Neural cell (in vitro differentiated cells): ENCODE measurements at regions not wholly inside any gene's neighbourhood (a gene's known extent, or its start where the extent isn't known, plus 50 kb on each side); places are given as distances from the start of the nearest gene placed in this dataset.

Experiments
- EZH2 ChIP-seq: fragments of 200-600, 300-800 bp; shearing (Covaris generic), sonication (generic); IDR thresholded peaks from 2 replicates; pipeline ENCODE4 v1.6.1; 2014; ENCODE audit warnings: antibody characterized with exemption, low read length, borderline replicate concordance, mild to moderate bottlenecking; ENCODE audit not compliant: insufficient read depth, poor library complexity, severe bottlenecking
- MXI1 ChIP-seq: fragments of 450-650 bp; conservative IDR thresholded peaks from 2 replicates; pipeline ENCODE4 v1.6.1; 2014; ENCODE audit warnings: antibody characterized with exemption, mild to moderate bottlenecking; ENCODE audit not compliant: poor library complexity, severe bottlenecking
- POLR2AphosphoS5 ChIP-seq: IDR thresholded peaks from 2 replicates; pipeline ENCODE4 v1.6.1; 2012
- RAD21 ChIP-seq: fragments of 450-650 bp; conservative IDR thresholded peaks from 2 replicates; pipeline ENCODE4 v1.6.1; 2014; ENCODE audit warnings: antibody characterized with exemption, mild to moderate bottlenecking, moderate library complexity
- SMC3 ChIP-seq: fragments of 450-650 bp; conservative IDR thresholded peaks from 2 replicates; pipeline ENCODE4 v1.6.1; 2014; ENCODE audit warnings: antibody characterized with exemption, mild to moderate bottlenecking, moderate library complexity; ENCODE audit not compliant: poor library complexity
- TAF1 ChIP-seq: IDR thresholded peaks from 2 replicates; pipeline ENCODE4 v1.6.1; 2012; ENCODE audit warnings: low read depth
- TF ChIP-seq, protein P1 (sequence below): fragments of 450-650 bp; IDR thresholded peaks from 2 replicates; pipeline ENCODE4 v1.5.1; 2014; ENCODE audit warnings: antibody characterized with exemption, mild to moderate bottlenecking, moderate library complexity; ENCODE audit not compliant: poor library complexity, severe bottlenecking
- TF ChIP-seq, protein P2 (sequence below): IDR thresholded peaks from 2 replicates; pipeline ENCODE4 v1.6.1; 2012; ENCODE audit warnings: borderline replicate concordance

DNA sequence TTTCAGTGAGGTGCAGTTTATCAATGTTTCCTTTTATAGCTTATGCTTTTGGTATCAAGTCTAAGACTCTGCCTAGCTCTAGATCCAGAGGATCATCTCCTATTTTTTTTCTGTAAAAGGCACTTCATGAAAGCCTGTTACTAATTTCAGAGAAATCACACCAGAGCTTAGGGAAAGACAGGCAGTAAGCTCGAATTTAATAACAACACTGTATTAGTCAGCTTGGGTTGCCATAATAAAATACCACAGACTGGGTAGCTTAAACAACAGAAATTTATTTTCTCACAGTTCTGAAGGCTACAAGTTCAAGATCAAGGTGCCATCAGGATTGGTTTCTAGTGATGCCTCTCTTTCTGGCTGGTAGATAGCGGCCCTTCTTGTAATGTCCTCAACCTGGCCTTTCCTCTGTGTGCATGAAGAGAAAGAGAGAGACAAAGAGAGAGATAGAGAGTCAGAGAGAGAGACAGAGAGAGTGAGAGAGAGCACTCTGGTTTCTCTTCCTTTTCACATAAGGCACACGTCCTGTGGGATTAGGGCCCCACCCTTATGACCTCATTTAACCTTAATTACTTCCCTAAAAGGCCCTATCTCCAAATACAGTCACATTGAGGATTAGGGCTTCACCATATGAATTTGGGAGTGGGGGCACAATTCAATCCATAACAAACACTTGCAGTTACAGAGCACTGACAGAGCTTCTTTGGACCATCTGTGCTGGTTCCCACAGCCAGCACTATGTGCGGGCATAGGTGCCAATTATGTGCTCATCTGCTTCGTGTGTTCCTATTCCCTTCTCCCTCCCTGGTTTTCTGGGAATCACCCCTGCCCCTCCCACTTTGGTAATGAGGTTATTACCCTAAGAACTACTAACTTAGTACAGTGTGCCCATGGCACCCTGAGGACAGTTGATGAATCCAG, 114.8 kb upstream of the MED14 start:
- no peak for TF ChIP-seq MXI1
- TF ChIP-seq, protein P1, sequence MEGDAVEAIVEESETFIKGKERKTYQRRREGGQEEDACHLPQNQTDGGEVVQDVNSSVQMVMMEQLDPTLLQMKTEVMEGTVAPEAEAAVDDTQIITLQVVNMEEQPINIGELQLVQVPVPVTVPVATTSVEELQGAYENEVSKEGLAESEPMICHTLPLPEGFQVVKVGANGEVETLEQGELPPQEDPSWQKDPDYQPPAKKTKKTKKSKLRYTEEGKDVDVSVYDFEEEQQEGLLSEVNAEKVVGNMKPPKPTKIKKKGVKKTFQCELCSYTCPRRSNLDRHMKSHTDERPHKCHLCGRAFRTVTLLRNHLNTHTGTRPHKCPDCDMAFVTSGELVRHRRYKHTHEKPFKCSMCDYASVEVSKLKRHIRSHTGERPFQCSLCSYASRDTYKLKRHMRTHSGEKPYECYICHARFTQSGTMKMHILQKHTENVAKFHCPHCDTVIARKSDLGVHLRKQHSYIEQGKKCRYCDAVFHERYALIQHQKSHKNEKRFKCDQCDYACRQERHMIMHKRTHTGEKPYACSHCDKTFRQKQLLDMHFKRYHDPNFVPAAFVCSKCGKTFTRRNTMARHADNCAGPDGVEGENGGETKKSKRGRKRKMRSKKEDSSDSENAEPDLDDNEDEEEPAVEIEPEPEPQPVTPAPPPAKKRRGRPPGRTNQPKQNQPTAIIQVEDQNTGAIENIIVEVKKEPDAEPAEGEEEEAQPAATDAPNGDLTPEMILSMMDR: no peak
- no peak for TF ChIP-seq POLR2AphosphoS5
- TF ChIP-seq, protein P2, sequence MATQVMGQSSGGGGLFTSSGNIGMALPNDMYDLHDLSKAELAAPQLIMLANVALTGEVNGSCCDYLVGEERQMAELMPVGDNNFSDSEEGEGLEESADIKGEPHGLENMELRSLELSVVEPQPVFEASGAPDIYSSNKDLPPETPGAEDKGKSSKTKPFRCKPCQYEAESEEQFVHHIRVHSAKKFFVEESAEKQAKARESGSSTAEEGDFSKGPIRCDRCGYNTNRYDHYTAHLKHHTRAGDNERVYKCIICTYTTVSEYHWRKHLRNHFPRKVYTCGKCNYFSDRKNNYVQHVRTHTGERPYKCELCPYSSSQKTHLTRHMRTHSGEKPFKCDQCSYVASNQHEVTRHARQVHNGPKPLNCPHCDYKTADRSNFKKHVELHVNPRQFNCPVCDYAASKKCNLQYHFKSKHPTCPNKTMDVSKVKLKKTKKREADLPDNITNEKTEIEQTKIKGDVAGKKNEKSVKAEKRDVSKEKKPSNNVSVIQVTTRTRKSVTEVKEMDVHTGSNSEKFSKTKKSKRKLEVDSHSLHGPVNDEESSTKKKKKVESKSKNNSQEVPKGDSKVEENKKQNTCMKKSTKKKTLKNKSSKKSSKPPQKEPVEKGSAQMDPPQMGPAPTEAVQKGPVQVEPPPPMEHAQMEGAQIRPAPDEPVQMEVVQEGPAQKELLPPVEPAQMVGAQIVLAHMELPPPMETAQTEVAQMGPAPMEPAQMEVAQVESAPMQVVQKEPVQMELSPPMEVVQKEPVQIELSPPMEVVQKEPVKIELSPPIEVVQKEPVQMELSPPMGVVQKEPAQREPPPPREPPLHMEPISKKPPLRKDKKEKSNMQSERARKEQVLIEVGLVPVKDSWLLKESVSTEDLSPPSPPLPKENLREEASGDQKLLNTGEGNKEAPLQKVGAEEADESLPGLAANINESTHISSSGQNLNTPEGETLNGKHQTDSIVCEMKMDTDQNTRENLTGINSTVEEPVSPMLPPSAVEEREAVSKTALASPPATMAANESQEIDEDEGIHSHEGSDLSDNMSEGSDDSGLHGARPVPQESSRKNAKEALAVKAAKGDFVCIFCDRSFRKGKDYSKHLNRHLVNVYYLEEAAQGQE: no peak
- TF ChIP-seq TAF1: no peak
- no peak for TF ChIP-seq EZH2
- TF ChIP-seq RAD21: no peak
- TF ChIP-seq SMC3: no peak
